ENCODE measurements at regions not wholly inside any gene's neighbourhood (a gene's known extent, or its start where the extent isn't known, plus 50 kb on each side); places are given as distances from the start of the nearest gene placed in this dataset.

DNA sequence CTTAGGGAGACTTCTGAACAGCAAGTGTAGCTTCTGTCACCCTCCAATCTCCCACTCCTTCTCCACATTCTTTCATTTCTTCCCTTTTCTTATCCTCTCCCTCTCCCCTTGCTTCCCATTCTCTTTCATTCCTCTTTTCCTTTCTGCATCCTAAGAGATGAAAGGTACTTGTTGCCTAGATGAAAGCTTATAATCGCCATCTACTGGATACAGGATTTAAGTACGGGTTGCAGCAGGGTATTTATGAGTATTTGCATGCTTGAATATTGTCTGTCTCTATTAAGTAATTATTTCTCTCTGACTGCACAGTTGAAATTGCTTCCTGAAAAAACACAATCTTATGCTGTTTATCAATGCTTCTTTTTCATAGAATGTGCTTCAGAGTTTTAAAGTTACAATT is 174.0 kb upstream of the TENT5D start:
- no peak overlapping the region for H2BK20ac ChIP-seq (ENCODE audit: low read depth, low read length)
- no peak overlapping the region for H3K23ac ChIP-seq (ENCODE audit: low read depth, low read length)
- H3K4me2 ChIP-seq (ENCODE audit: low read depth, low read length): no peak overlapping the region
- in situ Hi-C loops (cut with MboI; ENCODE audit: low sequenced_read_pairs): no loop called here
- H3K18ac ChIP-seq (ENCODE audit: low read depth, low read length): no peak overlapping the region
- no peak overlapping the region for H4K8ac ChIP-seq (ENCODE audit: low read depth in 2 of 2, low read length in 2 of 2)
- H3K36me3 ChIP-seq (ENCODE audit: control insufficient read depth, insufficient read depth, low read length): no peaks in the 10 kb centered on the region
- H2AK9ac ChIP-seq (replicated peaks; ENCODE audit: low read depth, low read length, poor library complexity): no peak overlapping the region
- H3K4ac ChIP-seq (ENCODE audit: low read depth, low read length): no peak overlapping the region
- H3K9me1 ChIP-seq (ENCODE audit: insufficient read depth, low read length): no peaks in the 10 kb centered on the region
- dilution Hi-C loops (cut with HindIII; ENCODE audit: low sequenced_read_pairs, unreplicated experiment): no loop called here
- TF ChIP-seq POLR2A (IDR thresholded peaks at IDR 0.05; ENCODE audit: low read depth, low read length): no peak
- TF ChIP-seq MAZ (IDR thresholded peaks at IDR 0.05; ENCODE audit: borderline replicate concordance, low read depth, low read length): no peak
- TF ChIP-seq RCOR1 (IDR thresholded peaks at IDR 0.05; ENCODE audit: insufficient replicate concordance, low read length): no peak
- TF ChIP-seq MXI1 (IDR thresholded peaks at IDR 0.05; ENCODE audit: borderline replicate concordance, low read depth, low read length): no peak
- TF ChIP-seq, protein P1, sequence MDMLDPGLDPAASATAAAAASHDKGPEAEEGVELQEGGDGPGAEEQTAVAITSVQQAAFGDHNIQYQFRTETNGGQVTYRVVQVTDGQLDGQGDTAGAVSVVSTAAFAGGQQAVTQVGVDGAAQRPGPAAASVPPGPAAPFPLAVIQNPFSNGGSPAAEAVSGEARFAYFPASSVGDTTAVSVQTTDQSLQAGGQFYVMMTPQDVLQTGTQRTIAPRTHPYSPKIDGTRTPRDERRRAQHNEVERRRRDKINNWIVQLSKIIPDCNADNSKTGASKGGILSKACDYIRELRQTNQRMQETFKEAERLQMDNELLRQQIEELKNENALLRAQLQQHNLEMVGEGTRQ (IDR thresholded peaks at IDR 0.05; ENCODE audit: low read depth, low read length): no peak
- TF ChIP-seq CHD1 (IDR thresholded peaks at IDR 0.05; ENCODE audit: low read depth, low read length): no peak
- TF ChIP-seq FOS (IDR thresholded peaks at IDR 0.05; ENCODE audit: low read depth, low read length): no peak
- TF ChIP-seq BHLHE40 (IDR thresholded peaks at IDR 0.05; ENCODE audit: low read depth, low read length): no peak
- TF ChIP-seq RFX5 (IDR thresholded peaks at IDR 0.05; ENCODE audit: low read depth, low read length): no peak
- TF ChIP-seq, protein P2, sequence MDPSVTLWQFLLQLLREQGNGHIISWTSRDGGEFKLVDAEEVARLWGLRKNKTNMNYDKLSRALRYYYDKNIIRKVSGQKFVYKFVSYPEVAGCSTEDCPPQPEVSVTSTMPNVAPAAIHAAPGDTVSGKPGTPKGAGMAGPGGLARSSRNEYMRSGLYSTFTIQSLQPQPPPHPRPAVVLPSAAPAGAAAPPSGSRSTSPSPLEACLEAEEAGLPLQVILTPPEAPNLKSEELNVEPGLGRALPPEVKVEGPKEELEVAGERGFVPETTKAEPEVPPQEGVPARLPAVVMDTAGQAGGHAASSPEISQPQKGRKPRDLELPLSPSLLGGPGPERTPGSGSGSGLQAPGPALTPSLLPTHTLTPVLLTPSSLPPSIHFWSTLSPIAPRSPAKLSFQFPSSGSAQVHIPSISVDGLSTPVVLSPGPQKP (IDR thresholded peaks at IDR 0.05; ENCODE audit: borderline replicate concordance, low read depth, low read length): no peak
- no peak for TF ChIP-seq NFE2L2 (IDR thresholded peaks at IDR 0.05; ENCODE audit: low read depth, low read length)
- no peak for TF ChIP-seq SMC3 (IDR thresholded peaks at IDR 0.05; ENCODE audit: low read depth, low read length)
- no peak for TF ChIP-seq MAFK (IDR thresholded peaks at IDR 0.05; ENCODE audit: low read depth, low read length)
- TF ChIP-seq CEBPB (IDR thresholded peaks at IDR 0.05; ENCODE audit: low read depth, low read length): no peak
- TF ChIP-seq, protein P3, sequence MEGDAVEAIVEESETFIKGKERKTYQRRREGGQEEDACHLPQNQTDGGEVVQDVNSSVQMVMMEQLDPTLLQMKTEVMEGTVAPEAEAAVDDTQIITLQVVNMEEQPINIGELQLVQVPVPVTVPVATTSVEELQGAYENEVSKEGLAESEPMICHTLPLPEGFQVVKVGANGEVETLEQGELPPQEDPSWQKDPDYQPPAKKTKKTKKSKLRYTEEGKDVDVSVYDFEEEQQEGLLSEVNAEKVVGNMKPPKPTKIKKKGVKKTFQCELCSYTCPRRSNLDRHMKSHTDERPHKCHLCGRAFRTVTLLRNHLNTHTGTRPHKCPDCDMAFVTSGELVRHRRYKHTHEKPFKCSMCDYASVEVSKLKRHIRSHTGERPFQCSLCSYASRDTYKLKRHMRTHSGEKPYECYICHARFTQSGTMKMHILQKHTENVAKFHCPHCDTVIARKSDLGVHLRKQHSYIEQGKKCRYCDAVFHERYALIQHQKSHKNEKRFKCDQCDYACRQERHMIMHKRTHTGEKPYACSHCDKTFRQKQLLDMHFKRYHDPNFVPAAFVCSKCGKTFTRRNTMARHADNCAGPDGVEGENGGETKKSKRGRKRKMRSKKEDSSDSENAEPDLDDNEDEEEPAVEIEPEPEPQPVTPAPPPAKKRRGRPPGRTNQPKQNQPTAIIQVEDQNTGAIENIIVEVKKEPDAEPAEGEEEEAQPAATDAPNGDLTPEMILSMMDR (conservative IDR thresholded peaks at IDR 0.05; ENCODE audit: low read depth, low read length): no peak
- TF ChIP-seq RAD21 (IDR thresholded peaks at IDR 0.05; ENCODE audit: low read length): no peak
- H3K27ac ChIP-seq (ENCODE audit: insufficient read depth, low read length): no peak overlapping the region
- H3K4me1 ChIP-seq (ENCODE audit: control insufficient read depth, insufficient read depth, low read length): no peaks in the 10 kb centered on the region
- H4K91ac ChIP-seq (ENCODE audit: insufficient read depth, low read depth, low read length): no peak overlapping the region
- no TSS peak for BruUV-seq (replicated peaks)
- H3K27me3 ChIP-seq (ENCODE audit: control insufficient read depth, insufficient read depth, low read length): no peaks in the 10 kb centered on the region
- H3K14ac ChIP-seq (replicated peaks; ENCODE audit: low read depth, low read length): no peak overlapping the region
- no peak overlapping the region for H2BK15ac ChIP-seq (ENCODE audit: low read depth, low read length)
- H4K20me1 ChIP-seq (ENCODE audit: insufficient read depth, low read length): no peaks in the 10 kb centered on the region
- no peak overlapping the region for H4K5ac ChIP-seq (ENCODE audit: low read depth, low read length)
- no peak overlapping the region for H3K9ac ChIP-seq (ENCODE audit: low read depth, low read length)
- no peak overlapping the region for H2BK120ac ChIP-seq (ENCODE audit: low read depth, low read length)
- no peak overlapping the region for H2AK5ac ChIP-seq (ENCODE audit: low read depth, low read length)
- no peak overlapping the region for H2AFZ ChIP-seq (replicated peaks; ENCODE audit: low read length, poor library complexity)
- POLR2A ChIA-PET (ENCODE audit: unreplicated experiment): no interaction called here
- no peaks in the 10 kb centered on the region for H3K9me3 ChIP-seq (ENCODE audit: control insufficient read depth, insufficient read depth, low read length)
- H2BK5ac ChIP-seq (ENCODE audit: low read depth, low read length, poor library complexity, severe bottlenecking): no peak overlapping the region
- H3K56ac ChIP-seq (ENCODE audit: extremely low read depth, insufficient read depth, low read length): no peak overlapping the region
- H3K79me1 ChIP-seq (ENCODE audit: low read depth in 1 of 2, low read length in 2 of 2): no peaks in the 10 kb centered on the region
- no CpG with 5 or more reads among the region's 2 CpGs for WGBS, 2 experiments (ENCODE audit: extremely low coverage in 2 of 2, insufficient read length in 1 of 2)
- DNase-seq (no peak), ATAC-seq (ENCODE audit: low read depth) (no peak)
- CTCF ChIA-PET: no interaction called here
- H3K4me3 ChIP-seq (ENCODE audit: insufficient read depth, low read depth, low read length): no peak overlapping the region
- intact Hi-C loops (cut with micrococcal nuclease): no loop called here
